D721Med (cell line): ENCODE measurements at regions not wholly inside any gene's neighbourhood (a gene's known extent, or its start where the extent isn't known, plus 50 kb on each side); places are given as distances from the start of the nearest gene placed in this dataset.

Experiments used
- DNase-seq: peaks from one replicate; pipeline ENCODE4 v3.0.0; 2011; ENCODE audit warnings: low spot score; ENCODE audit not compliant: insufficient read length
- FAIRE-seq: peaks from 2 replicates; lab custom pipeline; 2011; peaks lifted over from hg19 to GRCh38; lab: Jason Lieb, UNC
- TF ChIP-seq, protein P1 (sequence below): IDR thresholded peaks from 2 replicates; pipeline ENCODE4 v1.5.1; 2012; ENCODE audit warnings: mild to moderate bottlenecking, control low read depth; ENCODE audit not compliant: insufficient read depth; ENCODE audit errors: missing control alignments

DNA sequence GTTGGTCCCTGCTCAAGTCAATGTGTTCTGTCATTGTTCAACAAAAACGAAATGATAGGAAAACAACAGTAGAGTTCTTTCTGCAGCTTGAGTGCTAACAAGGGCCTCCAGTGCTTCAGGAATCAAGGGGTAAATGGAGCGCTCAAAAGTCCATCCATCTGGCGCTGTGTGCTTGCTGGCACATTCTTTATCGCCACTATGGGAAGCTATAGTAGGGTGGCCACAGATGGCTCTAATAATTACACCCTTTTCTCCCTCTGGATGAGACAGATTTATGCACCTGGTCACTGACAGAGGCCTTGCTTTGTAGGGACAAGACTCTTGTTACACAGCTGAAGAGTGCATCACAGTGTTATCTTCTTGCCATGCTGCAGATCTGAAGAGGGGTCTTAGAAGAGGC is 136.0 kb downstream of the GDAP2 start:
- TF ChIP-seq, protein P1, sequence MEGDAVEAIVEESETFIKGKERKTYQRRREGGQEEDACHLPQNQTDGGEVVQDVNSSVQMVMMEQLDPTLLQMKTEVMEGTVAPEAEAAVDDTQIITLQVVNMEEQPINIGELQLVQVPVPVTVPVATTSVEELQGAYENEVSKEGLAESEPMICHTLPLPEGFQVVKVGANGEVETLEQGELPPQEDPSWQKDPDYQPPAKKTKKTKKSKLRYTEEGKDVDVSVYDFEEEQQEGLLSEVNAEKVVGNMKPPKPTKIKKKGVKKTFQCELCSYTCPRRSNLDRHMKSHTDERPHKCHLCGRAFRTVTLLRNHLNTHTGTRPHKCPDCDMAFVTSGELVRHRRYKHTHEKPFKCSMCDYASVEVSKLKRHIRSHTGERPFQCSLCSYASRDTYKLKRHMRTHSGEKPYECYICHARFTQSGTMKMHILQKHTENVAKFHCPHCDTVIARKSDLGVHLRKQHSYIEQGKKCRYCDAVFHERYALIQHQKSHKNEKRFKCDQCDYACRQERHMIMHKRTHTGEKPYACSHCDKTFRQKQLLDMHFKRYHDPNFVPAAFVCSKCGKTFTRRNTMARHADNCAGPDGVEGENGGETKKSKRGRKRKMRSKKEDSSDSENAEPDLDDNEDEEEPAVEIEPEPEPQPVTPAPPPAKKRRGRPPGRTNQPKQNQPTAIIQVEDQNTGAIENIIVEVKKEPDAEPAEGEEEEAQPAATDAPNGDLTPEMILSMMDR, result no peak
- DNase-seq, result no peak
- no peak for FAIRE-seq

DNA sequence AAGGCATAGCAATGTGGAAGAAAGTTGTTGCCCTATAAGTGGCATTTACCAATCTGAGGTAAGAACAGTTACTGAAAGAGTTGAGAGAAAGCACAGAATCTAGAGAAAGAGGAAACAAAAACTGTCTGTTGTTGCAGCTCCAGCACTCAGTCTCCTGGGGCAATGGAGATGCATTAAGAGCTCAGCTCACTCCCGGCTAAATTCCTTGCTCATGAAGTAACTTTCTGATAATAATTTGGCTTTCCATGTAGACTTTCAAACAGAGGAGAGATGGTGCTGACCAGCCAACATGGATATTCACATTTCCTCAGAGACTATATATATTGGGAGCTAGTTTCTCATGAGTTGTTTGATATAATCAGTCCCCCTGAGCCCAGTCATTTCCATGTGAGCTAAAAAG is 135.3 kb downstream of the GDAP2 start:
- DNase-seq (no peak), FAIRE-seq (no peak)

DNA sequence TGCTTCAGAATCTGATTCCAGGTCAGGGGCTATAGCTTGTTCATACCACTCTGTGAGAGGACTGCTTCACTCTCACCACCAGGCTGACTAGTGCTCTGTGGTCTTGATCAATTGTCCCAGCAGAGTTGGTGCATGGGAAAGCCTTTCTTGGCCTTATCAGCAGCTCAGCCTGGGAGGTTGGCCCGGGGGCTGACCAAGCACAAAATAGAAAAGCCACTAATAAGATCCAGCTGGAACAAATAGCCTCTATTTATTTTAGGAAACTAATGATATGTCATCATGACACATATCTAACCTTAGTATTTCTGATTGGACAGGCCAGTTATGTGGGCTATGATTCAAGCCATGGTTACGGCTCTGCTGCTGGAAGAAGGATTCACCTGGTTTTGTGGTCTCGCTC is 134.2 kb downstream of the GDAP2 start:
- TF ChIP-seq, protein P1, result no peak
- no peak for DNase-seq
- no peak for FAIRE-seq

More for the DNA sequence above, 135.3 kb downstream of the GDAP2 start:
- TF ChIP-seq, protein P1, result no peak

DNA sequence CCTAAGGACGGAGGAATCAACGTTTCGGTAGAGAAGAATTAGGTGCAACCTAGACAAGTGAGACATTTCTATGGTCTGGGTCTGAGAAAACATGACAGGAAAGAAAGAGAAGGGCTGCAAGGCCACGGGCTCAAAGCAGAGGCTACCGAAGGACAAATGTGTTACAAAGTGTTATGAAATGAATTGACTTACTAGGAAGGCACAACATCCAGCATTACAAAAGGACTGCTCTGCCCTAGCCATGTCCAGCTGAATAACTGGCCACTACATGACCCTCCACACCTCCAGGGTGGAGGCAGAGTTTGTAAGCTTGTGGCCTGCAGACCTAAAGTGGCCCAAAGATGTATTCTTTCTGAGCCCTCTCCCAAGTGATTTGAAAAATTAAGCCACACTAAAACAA is 133.6 kb downstream of the GDAP2 start:
- DNase-seq, result no peak
- no peak for FAIRE-seq
- TF ChIP-seq, protein P1, result no peak

DNA sequence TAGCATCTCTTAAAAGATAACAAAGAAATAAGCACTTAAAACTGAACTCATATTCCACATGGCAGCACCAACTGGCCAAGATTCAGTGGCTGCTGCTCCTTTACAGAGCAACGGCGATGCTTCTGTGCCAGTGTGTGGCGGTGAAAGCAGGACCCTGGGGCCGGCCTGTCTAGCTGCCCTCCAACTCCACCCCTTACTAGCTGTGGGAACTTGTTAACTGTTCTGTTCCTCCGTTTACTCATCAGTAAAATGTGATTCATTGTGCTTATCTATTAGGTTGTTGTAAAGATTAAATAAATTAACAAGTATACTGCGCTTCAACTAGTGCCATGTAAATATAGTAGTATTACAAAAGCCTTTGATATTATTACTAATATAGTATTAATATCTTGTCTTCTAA is 133.2 kb downstream of the GDAP2 start:
- TF ChIP-seq, protein P1, result no peak
- FAIRE-seq, result no peak
- no peak for DNase-seq

DNA sequence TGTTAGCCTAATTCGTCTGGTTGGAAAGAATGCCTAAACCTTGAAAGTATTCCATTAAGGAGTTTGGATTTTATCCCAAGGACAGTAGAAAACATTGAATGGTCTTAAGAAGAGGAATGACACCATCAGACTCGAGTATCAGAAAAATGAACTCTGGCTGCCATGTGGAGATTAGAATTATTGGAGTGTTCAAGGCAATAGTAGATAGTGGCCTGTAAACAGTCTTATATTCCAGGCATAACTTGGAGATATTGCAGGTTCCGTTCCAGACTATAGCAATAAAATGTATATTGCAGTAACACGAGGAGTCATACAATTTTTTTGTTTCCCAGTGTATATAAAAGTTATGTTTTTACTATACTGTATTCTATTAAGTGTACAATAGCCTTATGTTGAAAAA is 130.9 kb downstream of the GDAP2 start:
- no peak for DNase-seq
- FAIRE-seq, result no peak
- TF ChIP-seq, protein P1, result no peak

DNA sequence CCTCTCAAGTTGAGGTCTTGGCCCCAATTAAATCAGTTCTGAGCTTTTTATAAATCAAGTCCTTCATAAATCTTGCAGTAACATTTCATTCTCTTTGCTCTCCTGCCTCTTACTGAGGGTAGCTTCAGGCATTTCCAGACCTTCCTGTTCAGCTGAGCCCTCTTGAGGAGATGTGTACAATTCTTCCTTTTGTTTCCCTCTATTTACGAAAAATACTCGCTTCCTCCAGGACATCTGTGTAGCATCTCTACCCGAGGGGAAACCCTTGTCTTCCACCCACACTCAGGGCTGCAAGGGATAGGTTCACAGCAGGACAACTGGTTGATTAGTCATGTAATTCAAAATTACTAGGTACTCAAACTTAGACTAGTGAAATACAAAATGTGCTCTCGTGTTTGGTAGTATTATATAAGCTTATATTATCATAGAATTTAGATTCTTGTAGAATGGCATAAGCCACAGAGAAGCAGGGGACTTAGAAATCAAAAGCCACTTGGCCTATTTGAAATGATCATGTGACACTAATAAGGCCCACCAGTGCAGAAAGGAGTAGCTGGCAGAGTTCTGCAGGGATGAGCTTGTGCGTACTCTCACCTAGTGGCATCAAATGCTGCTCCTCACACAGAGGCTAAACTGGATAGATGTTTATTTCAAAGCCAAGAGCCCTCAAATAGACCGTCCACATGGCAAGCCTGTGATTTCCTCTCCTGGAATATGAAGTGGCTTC is 126.7 kb downstream of the GDAP2 start:
- no peak for FAIRE-seq
- DNase-seq, result no peak
- TF ChIP-seq, protein P1, result no peak
